NCI-H345 treated with DMSO at 0.1 percent for 48 hours (cell line): ENCODE measurements at regions not wholly inside any gene's neighbourhood (a gene's known extent, or its start where the extent isn't known, plus 50 kb on each side); places are given as distances from the start of the nearest gene placed in this dataset.

Experiments
- DNase-seq: peaks from one replicate; lab custom pipeline; 2025; ENCODE audit not compliant: unreplicated experiment; lab: John Stamatoyannopoulos, UW

- no peak for DNase-seq
These were observed 114.0 kb upstream of the AKIP1 start for GRCh38 chr11:8796941-8797340.

GRCh38 chr11:8799273-8799672 is 111.7 kb upstream of the AKIP1 start:
- no peak for DNase-seq

GRCh38 chr11:8800520-8801110 is 110.4 kb upstream of the AKIP1 start:
- no peak for DNase-seq

GRCh38 chr11:8801121-8801520 is 109.9 kb upstream of the AKIP1 start:
- no peak for DNase-seq

GRCh38 chr11:8802251-8802650 is 108.7 kb upstream of the AKIP1 start:
- DNase-seq: no peak

GRCh38 chr11:8803973-8804372 is 107.0 kb upstream of the AKIP1 start:
- no peak for DNase-seq

- no peak for DNase-seq
These were observed 105.7 kb upstream of the AKIP1 start for GRCh38 chr11:8805296-8805695.

- DNase-seq: no peak
These were observed 104.0 kb upstream of the AKIP1 start for GRCh38 chr11:8806974-8807373.

GRCh38 chr11:8807544-8808225 is 103.3 kb upstream of the AKIP1 start:
- no peak for DNase-seq

- no peak for DNase-seq
These were observed 102.8 kb upstream of the AKIP1 start for GRCh38 chr11:8808226-8808585.

- DNase-seq: no peak
These were observed 101.6 kb upstream of the AKIP1 start for GRCh38 chr11:8809241-8809938.

- no peak for DNase-seq
These were observed 101.0 kb upstream of the AKIP1 start for GRCh38 chr11:8809939-8810539.

GRCh38 chr11:8810540-8811301 is 100.3 kb upstream of the AKIP1 start:
- peak; percentile 35 for DNase-seq

- DNase-seq: no peak
These were observed 99.4 kb upstream of the AKIP1 start for GRCh38 chr11:8811571-8811970.

- DNase-seq: no peak
These were observed 98.6 kb upstream of the AKIP1 start for GRCh38 chr11:8812438-8812837.

GRCh38 chr11:8813658-8814057 is 97.3 kb upstream of the AKIP1 start:
- DNase-seq: peak; percentile 29

GRCh38 chr11:8814209-8814922 is 96.6 kb upstream of the AKIP1 start:
- no peak for DNase-seq

GRCh38 chr11:8814923-8815240 is 96.1 kb upstream of the AKIP1 start:
- no peak for DNase-seq

- DNase-seq: no peak
These were observed 92.6 kb upstream of the AKIP1 start for GRCh38 chr11:8818421-8818820.

GRCh38 chr11:8820401-8820800 is 90.6 kb upstream of the AKIP1 start:
- no peak for DNase-seq

- DNase-seq: no peak
These were observed 88.5 kb upstream of the AKIP1 start for GRCh38 chr11:8822469-8822868.
